ENCODE measurements at regions not wholly inside any gene's neighbourhood (a gene's known extent, or its start where the extent isn't known, plus 50 kb on each side); places are given as distances from the start of the nearest gene placed in this dataset.

- TF ChIP-seq CTCF (IDR thresholded peaks at IDR 0.05) = no peak
- no peak for TF ChIP-seq POLR2A (IDR thresholded peaks at IDR 0.05)
Measured at GRCh38 chr2:6308986-6309385, 556.7 kb downstream of the CMPK2 start.

All from right lobe of liver (tissue), 4 donors.